CD8-positive, alpha-beta memory T cell (primary cell): ENCODE measurements at regions not wholly inside any gene's neighbourhood (a gene's known extent, or its start where the extent isn't known, plus 50 kb on each side); places are given as distances from the start of the nearest gene placed in this dataset.
"Not testable (repeated sequence)": the region's sequence is repeated elsewhere in the genome, so short reads cannot be mapped to it uniquely, and the experiment has no call there.

Source experiments
- CTCF ChIA-PET: fragments of 350-600 bp; sonication (Branson Sonifier 250); formaldehyde crosslinking; loops from one replicate; lab custom pipeline; 2021; ENCODE audit warnings: antibody characterized with exemption; lab: Charles Lee
- POLR2A ChIA-PET: fragments of 350-600 bp; sonication (Branson Sonifier 250); formaldehyde crosslinking; loops from one replicate; lab custom pipeline; 2021; ENCODE audit warnings: antibody characterized with exemption; lab: Charles Lee
- DNase-seq, 5 donors: peaks; one replicate each; pipeline versions ENCODE4 v3.0.0 to v3.0.0-alpha.2; 2020 to 2022; ENCODE audit warnings: mixed read lengths in 1 of 5
- H3K27ac ChIP-seq: one replicate; pipeline ENCODE4 v1.7.0; 2013; ENCODE audit warnings: low read depth, mild to moderate bottlenecking, low read length, moderate library complexity
- H3K27me3 ChIP-seq: 2 replicates; pipeline ENCODE4 v1.7.0; 2013; ENCODE audit warnings: low read length, mild to moderate bottlenecking; ENCODE audit not compliant: insufficient read depth, poor library complexity, severe bottlenecking
- H3K36me3 ChIP-seq: 2 replicates; pipeline ENCODE4 v1.7.0; 2013; ENCODE audit warnings: mild to moderate bottlenecking, low read length, moderate library complexity; ENCODE audit not compliant: insufficient read depth
- H3K4me1 ChIP-seq: 2 replicates; pipeline ENCODE4 v1.7.0; 2013; ENCODE audit warnings: mild to moderate bottlenecking, low read length, moderate library complexity; ENCODE audit not compliant: insufficient read depth
- H3K4me3 ChIP-seq: 2 replicates; pipeline ENCODE4 v1.7.0; 2013; ENCODE audit warnings: mild to moderate bottlenecking, low read length
- H3K9me3 ChIP-seq: 2 replicates; pipeline ENCODE4 v1.7.0; 2013; ENCODE audit warnings: mild to moderate bottlenecking, low read length
- H3K27ac Mint-ChIP-seq, 8 donors: one replicate each; pipeline ENCODE4 v1.8.0; 2020 to 2021; ENCODE audit warnings: mixed read lengths in 8 of 8, mild to moderate bottlenecking in 6 of 8, inconsistent platforms in 3 of 8, moderate library complexity in 3 of 8
- H3K27me3 Mint-ChIP-seq, 2 donors: one replicate each; pipeline ENCODE4 v1.8.0; 2020 to 2021; ENCODE audit warnings: mixed read lengths in 2 of 2, mild to moderate bottlenecking in 1 of 2, moderate library complexity in 1 of 2
- H3K36me3 Mint-ChIP-seq, 3 donors: one replicate each; pipeline ENCODE4 v1.8.0; 2020 to 2021; ENCODE audit warnings: mixed read lengths in 3 of 3, inconsistent platforms in 1 of 3, mild to moderate bottlenecking in 1 of 3
- H3K4me1 Mint-ChIP-seq, 3 donors: one replicate each; pipeline ENCODE4 v1.8.0; 2020 to 2021; ENCODE audit warnings: mixed read lengths in 3 of 3, inconsistent platforms in 1 of 3, mild to moderate bottlenecking in 1 of 3
- H3K4me3 Mint-ChIP-seq, 7 donors: one replicate each; pipeline ENCODE4 v1.8.0; 2020 to 2021; ENCODE audit warnings: mixed read lengths in 7 of 7, mild to moderate bottlenecking in 6 of 7, moderate library complexity in 4 of 7, inconsistent platforms in 2 of 7
- H3K9me3 Mint-ChIP-seq, 5 donors: one replicate each; pipeline ENCODE4 v1.8.0; 2020 to 2022; ENCODE audit warnings: mixed read lengths in 5 of 5, mild to moderate bottlenecking in 3 of 5, moderate library complexity in 2 of 5, inconsistent platforms in 1 of 5

GRCh38 chr12:131440209-131441059, 270.5 kb upstream of the SFSWAP start:
- DNase-seq, H3K4me3 Mint-ChIP-seq, H3K4me3 ChIP-seq, H3K36me3 ChIP-seq, POLR2A ChIA-PET, H3K36me3 Mint-ChIP-seq, H3K27ac ChIP-seq, H3K4me1 ChIP-seq, H3K9me3 Mint-ChIP-seq, CTCF ChIA-PET, H3K27me3 ChIP-seq, H3K4me1 Mint-ChIP-seq, H3K27ac Mint-ChIP-seq, H3K9me3 ChIP-seq: not testable (repeated sequence)
- peaks cover 11 to 17% of the 10 kb centered on the region in 2 donors for H3K27me3 Mint-ChIP-seq

GRCh38 chr12:131441060-131441396, 269.9 kb upstream of the SFSWAP start:
- no peak overlapping the region for H3K27ac Mint-ChIP-seq

GRCh38 chr12:131441638-131442336, 269.1 kb upstream of the SFSWAP start:
- Histone ChIP-seq H3K4me3 (no peak overlapping the region), H3K36me3 (no peaks in the 10 kb centered on the region), H3K27me3 (no peaks in the 10 kb centered on the region), H3K9me3 (no peaks in the 10 kb centered on the region), H3K27ac (peak overlapping the region; percentile 31), H3K4me1 (no peaks in the 10 kb centered on the region)
- POLR2A ChIA-PET, result no interaction called here
- H3K27me3 Mint-ChIP-seq, result peaks cover 4 to 6% of the 10 kb centered on the region in 2 donors
- H3K36me3 Mint-ChIP-seq, result no peaks in the 10 kb centered on the region
- H3K9me3 Mint-ChIP-seq, result no peaks in the 10 kb centered on the region
- H3K4me3 Mint-ChIP-seq, result no peak overlapping the region
- H3K27ac Mint-ChIP-seq, result peak overlapping the region in 2 of 8 donors; percentile 32 to 68
- no peak for DNase-seq
- CTCF ChIA-PET, result no interaction called here
- no peaks in the 10 kb centered on the region for H3K4me1 Mint-ChIP-seq

More at GRCh38 chr12:131441060-131441396, 269.9 kb upstream of the SFSWAP start:
- Histone ChIP-seq H3K27ac (peak overlapping the region; percentile 31), H3K36me3 (no peaks in the 10 kb centered on the region), H3K9me3 (no peaks in the 10 kb centered on the region), H3K4me1 (no peaks in the 10 kb centered on the region), H3K27me3 (no peaks in the 10 kb centered on the region), H3K4me3 (no peak overlapping the region)
- no peaks in the 10 kb centered on the region for H3K9me3 Mint-ChIP-seq
- H3K4me3 Mint-ChIP-seq, result no peak overlapping the region
- ChIA-PET CTCF (no interaction called here), POLR2A (no interaction called here)
- peaks cover 11 to 12% of the 10 kb centered on the region in 2 donors for H3K27me3 Mint-ChIP-seq
- DNase-seq, result no peak
- H3K36me3 Mint-ChIP-seq, result no peaks in the 10 kb centered on the region
- no peaks in the 10 kb centered on the region for H3K4me1 Mint-ChIP-seq

- CTCF ChIA-PET, result no interaction called here
- no peaks in the 10 kb centered on the region for H3K4me1 Mint-ChIP-seq
These were observed 268.5 kb upstream of the SFSWAP start for GRCh38 chr12:131442337-131442918.

GRCh38 chr12:131443019-131444000, 267.6 kb upstream of the SFSWAP start:
- Histone ChIP-seq H3K4me3 (no peak overlapping the region), H3K27me3 (no peaks in the 10 kb centered on the region), H3K36me3 (no peaks in the 10 kb centered on the region), H3K9me3 (no peaks in the 10 kb centered on the region), H3K4me1 (no peaks in the 10 kb centered on the region), H3K27ac (no peak overlapping the region)
- ChIA-PET POLR2A (no interaction called here), CTCF (no interaction called here)
- H3K27ac Mint-ChIP-seq, result no peak overlapping the region
- H3K4me3 Mint-ChIP-seq, result no peak overlapping the region
- no peaks in the 10 kb centered on the region for H3K4me1 Mint-ChIP-seq
- H3K9me3 Mint-ChIP-seq, result no peaks in the 10 kb centered on the region
- no peaks in the 10 kb centered on the region for H3K27me3 Mint-ChIP-seq
- no peak for DNase-seq
- H3K36me3 Mint-ChIP-seq, result no peaks in the 10 kb centered on the region

More at GRCh38 chr12:131442337-131442918, 268.5 kb upstream of the SFSWAP start:
- Histone ChIP-seq H3K9me3 (no peaks in the 10 kb centered on the region), H3K27me3 (no peaks in the 10 kb centered on the region), H3K36me3 (no peaks in the 10 kb centered on the region), H3K4me1 (no peaks in the 10 kb centered on the region), H3K4me3 (no peak overlapping the region), H3K27ac (no peak overlapping the region)
- peaks cover 0 to 1% of the 10 kb centered on the region in 2 donors for H3K27me3 Mint-ChIP-seq
- peak overlapping the region in 1 of 8 donors; percentile 32 for H3K27ac Mint-ChIP-seq
- H3K4me3 Mint-ChIP-seq, result no peak overlapping the region
- no peaks in the 10 kb centered on the region for H3K36me3 Mint-ChIP-seq
- POLR2A ChIA-PET, result no interaction called here
- DNase-seq, result no peak
- H3K9me3 Mint-ChIP-seq, result no peaks in the 10 kb centered on the region

- H3K9me3 Mint-ChIP-seq, result peaks cover 0 to 2% (median 0%) of the 10 kb centered on the region in 5 donors
- no peaks in the 10 kb centered on the region for H3K4me1 ChIP-seq
- no peaks in the 10 kb centered on the region for H3K4me1 Mint-ChIP-seq
- no peak overlapping the region for H3K4me3 Mint-ChIP-seq
- H3K4me3 ChIP-seq, result no peak overlapping the region
- ChIA-PET POLR2A (no interaction called here), CTCF (no interaction called here)
- H3K27ac Mint-ChIP-seq, result no peak overlapping the region
- H3K27me3 Mint-ChIP-seq, result no peaks in the 10 kb centered on the region
- H3K9me3 ChIP-seq, result no peaks in the 10 kb centered on the region
- H3K36me3 ChIP-seq, result no peaks in the 10 kb centered on the region
- H3K36me3 Mint-ChIP-seq, result no peaks in the 10 kb centered on the region
- no peak overlapping the region for H3K27ac ChIP-seq
- no peak for DNase-seq
- H3K27me3 ChIP-seq, result no peaks in the 10 kb centered on the region
These were observed 266.4 kb upstream of the SFSWAP start for GRCh38 chr12:131444220-131445164.

GRCh38 chr12:131445184-131445774, 265.6 kb upstream of the SFSWAP start:
- Mint-ChIP-seq H3K9me3 (peaks cover 0 to 2% (median 0%) of the 10 kb centered on the region in 5 donors), H3K4me3 (no peak overlapping the region), H3K27ac (no peak overlapping the region), H3K27me3 (no peaks in the 10 kb centered on the region), H3K36me3 (no peaks in the 10 kb centered on the region), H3K4me1 (no peaks in the 10 kb centered on the region)
- Histone ChIP-seq H3K4me1 (no peaks in the 10 kb centered on the region), H3K9me3 (no peaks in the 10 kb centered on the region), H3K4me3 (no peak overlapping the region), H3K27me3 (no peaks in the 10 kb centered on the region), H3K27ac (no peak overlapping the region), H3K36me3 (no peaks in the 10 kb centered on the region)
- CTCF ChIA-PET, result no interaction called here
- POLR2A ChIA-PET, result no interaction called here
- DNase-seq, result no peak
